Kidney capillary endothelial cell (primary cell): ENCODE measurements at regions not wholly inside any gene's neighbourhood (a gene's known extent, or its start where the extent isn't known, plus 50 kb on each side); places are given as distances from the start of the nearest gene placed in this dataset.

Experiments used
- DNase-seq: peaks from one replicate; pipeline ENCODE4 v3.0.0-alpha.2; 2018; ENCODE audit warnings: low spot score

DNA sequence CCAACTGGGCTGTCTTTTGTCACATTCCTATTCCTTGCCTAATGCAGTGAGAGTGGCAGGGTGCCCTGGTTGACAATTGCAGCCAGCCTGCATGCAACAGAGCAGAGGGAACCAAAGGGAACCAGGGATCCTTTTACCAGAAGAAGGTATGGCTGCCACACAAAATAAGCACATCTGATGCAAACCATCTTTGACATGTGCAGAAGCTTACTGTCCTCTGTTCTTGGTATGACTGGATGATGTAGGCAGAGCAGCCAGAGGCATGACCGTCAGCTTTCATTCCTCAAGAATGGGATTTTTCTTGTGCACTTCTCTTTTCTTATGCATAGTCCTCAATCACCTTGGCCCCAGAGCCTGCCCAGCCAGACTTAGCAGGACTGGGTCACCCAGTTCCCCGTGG is 116.1 kb downstream of the UQCRFS1 start:
- DNase-seq = no peak

- no peak for DNase-seq
Measured at GRCh38 chr19:29093553-29093908, 119.4 kb downstream of the UQCRFS1 start.

- no peak for DNase-seq
Measured at GRCh38 chr19:29092712-29093552, 120.0 kb downstream of the UQCRFS1 start.

DNA sequence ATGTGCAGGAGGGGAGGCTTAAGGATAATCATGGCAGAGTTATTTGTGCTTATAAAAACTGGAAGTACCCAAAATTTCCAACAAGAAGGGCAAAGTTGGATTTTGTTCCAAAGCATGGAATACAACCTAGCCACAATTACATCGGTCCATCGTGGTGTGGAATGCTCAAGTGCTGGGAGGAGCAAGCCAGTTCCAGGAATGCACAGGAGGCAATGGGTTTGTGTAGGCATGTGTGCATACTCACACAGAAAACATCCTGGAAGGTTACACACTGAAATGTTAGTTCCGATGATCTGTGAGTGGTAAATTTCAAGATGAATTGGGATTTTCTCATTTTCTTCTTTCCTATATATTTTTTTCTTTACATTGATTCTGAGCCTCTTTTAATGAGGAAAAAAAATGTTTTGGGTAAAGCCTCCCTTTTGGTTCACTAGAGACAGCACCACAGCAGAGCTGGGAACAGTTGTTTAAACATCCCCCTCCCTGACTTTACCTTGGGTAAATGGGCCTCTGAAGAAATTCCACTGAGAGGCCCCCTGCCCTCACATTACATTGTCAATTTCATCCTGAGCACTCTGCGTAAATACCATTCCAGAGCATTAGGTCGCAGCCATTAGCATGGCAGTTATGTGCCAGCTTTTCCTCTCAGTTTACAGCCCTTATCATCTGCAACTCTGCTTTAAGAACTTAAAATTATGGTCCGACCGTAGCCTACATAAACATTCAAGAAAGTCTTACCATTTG is 122.0 kb downstream of the UQCRFS1 start:
- no peak for DNase-seq

DNA sequence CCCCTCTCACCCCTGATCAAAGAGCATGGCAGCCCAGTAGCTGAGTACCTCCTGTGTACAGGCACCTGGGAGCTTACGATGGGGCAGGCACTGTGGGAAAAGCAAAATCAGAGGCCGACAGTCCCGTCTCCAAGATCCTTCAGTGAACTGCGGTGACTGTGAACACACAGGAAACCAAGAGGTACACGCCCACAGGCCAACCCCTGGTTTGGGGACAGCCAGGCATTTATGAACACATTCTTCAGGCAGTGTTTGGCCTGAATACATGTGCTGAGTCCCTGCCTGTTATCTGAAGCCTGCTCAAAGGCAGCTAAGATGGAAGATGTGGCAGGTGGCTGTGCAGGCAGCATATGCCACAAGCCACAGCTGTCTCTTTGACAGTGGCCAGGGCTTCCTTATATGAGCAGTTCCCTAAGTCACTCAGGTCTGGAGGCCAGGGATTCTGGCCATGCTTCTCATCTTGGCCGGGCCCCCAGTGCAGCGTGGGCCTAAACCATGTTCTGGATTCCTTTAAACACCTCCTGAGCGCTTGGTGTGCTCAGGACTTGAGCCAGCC is 123.6 kb downstream of the UQCRFS1 start:
- no peak for DNase-seq

DNA sequence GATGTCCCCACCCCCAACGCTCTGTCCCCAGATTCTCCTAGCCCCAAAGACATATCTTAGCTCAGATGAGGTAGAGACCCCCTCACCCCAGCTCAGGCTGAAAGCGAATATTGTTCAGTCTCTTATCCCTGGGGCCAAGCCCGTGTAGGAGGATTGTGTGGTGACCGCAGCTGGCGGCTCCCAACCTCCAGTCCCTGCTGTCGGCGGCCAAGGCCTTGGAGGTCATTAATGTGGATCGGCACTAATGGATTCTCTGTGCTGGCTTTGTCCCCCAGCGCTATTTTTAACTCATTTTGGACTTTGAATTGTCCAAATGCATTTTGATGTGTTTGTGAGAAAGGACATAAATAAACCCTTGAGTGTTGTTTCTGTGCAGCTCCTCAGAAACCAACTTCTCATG is 124.2 kb downstream of the UQCRFS1 start:
- DNase-seq = no peak

GRCh38 chr19:29086646-29087045 is 126.3 kb downstream of the UQCRFS1 start:
- DNase-seq = no peak

DNA sequence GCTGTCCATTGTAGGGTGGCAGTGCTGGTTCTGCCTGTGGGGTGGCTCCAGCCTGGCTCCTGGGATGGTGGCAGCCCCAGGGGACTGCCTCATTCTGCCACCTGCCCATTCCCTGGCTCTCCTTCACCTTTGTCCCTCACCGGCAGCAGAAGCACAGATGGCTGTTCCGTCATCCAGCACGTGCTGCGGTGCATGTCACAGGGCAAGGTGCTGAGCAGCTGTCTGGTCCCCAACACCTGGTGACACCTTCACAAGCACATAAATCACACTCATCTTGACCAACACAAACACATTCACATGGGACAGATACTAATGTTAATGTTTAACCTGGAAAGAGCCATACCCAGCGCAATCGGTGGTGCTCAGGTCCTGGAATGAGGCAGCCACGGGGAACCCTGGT is 126.8 kb downstream of the UQCRFS1 start:
- no peak for DNase-seq

DNA sequence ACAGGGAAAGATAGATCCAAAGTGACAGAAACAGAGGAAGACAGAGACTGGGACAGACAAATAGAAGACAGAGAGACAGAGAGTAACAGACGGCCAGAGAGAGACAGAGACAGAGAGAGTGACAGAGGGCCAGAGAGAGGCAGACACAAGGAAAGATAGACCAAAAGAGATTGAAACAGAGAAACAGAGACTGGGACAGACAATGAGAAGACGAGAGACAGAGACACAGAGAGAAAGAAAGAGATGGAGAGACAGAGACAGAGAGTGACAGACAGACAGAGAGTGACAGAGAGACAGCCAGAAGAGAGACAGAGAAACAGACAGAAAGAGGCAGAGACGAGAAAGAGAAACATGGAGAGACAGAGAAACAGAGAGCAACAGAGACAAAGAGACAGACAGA is 127.3 kb downstream of the UQCRFS1 start:
- no peak for DNase-seq

DNA sequence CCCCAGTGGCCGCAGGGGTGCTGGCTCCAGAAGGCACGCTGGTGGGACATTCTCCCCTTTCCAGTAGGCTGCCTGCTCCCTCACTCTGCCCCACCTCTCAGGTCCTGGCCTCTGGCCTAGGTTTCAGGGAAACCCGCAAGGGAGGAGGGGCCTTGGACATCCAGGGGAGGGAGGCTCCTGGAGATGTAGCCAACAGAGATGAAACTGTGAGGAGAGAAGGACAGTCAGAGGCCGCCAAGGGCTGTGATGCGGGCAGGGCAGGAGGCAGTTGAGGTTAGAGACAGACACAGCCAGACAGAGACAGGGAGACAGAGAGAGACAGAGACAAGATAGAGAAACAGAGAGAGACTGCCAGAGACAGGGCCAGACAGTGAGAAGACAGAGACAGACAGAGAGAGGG is 127.7 kb downstream of the UQCRFS1 start:
- no peak for DNase-seq

DNA sequence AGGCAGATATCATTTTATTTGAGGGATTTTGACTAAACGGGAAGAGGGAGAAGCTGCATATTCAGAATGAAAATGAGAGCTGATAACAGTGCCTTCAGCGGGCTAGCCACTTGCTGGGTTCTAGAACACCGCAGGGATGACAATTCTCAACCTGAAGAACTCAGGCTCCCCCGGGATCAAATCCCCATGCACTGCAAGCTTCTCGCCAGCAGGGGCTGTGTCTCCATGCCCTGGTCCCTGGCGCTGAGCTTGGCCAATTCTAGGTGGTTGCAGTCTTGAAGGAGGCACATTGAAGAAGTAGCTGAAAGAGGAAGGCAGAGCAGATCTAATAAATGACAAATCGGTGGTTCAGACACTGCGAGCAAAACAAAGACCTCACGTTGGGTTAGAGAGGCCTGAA is 128.7 kb downstream of the UQCRFS1 start:
- no peak for DNase-seq

GRCh38 chr19:29083863-29084262 is 129.1 kb downstream of the UQCRFS1 start:
- no peak for DNase-seq

- DNase-seq = no peak
Measured at GRCh38 chr19:29079356-29080032, 133.5 kb downstream of the UQCRFS1 start.

GRCh38 chr19:29076963-29077362 is 136.0 kb downstream of the UQCRFS1 start:
- no peak for DNase-seq

GRCh38 chr19:29076161-29076560 is 136.8 kb downstream of the UQCRFS1 start:
- no peak for DNase-seq

DNA sequence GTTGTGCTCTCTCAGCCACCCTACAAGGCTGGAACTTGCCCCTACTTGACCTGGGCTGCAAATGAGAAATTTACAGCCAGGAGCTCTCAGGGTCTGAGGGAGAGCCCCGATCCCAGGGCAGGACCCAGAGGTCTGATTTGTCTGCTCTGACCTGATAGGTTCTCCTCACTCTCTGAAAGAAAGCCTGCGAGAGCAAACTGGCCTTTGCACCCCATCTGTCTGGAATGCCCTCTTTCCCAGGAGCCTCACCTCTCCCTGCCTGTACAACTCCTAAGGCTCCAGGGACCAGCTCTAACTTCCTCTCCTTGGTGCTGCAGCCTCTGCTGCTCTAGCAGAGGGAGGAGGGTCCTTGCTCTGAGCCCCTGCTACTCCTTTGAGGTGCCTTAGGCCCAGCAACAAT is 137.8 kb downstream of the UQCRFS1 start:
- no peak for DNase-seq

- DNase-seq = no peak
Measured at GRCh38 chr19:29074579-29074978, 138.4 kb downstream of the UQCRFS1 start.

DNA sequence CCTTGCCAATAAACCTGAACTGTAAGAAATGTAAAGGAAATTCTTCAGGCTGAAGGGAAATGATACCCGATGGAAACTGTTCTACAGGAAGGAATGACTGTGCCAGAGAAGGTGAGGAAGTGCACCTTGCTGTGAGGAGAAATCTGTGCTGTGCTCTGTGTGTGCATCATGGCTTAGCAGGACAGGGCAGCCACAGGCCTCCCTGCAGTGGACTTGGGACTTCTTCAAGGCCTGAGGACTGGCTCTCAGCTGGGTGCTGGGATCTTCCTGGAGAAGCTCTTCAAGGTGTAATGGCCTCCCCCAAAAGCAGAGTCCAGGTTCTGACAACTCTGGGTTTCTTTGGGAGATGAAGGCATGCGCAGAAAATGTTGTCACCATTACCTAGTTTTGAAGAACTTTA is 145.1 kb downstream of the UQCRFS1 start:
- DNase-seq = no peak

GRCh38 chr19:29062475-29063435 is 150.2 kb downstream of the UQCRFS1 start:
- no peak for DNase-seq

DNA sequence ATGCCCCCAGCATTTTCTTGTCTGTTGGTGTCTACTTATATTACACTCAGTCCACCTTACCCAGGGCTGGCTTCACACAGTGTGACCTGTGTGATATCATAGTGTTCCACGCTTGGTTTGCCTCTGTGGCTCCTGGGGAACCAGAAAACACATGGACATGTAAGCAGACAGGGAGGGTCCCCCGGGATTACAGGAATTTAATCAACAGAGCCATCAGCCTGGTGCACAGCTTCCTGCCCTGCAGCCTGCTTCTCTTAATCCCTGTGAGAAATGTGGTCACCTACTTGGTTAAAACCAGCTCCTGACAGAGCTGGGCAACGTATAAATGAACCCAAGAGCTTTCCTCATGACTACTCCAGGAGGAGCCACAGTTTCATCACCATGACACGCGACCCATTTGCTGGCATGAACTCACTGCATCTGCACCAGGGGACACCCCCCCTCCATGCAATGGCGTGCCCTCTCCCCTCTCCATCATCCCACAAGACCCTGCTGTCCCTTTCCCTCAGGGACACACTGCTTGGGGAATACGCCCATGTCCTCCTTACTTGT is 152.1 kb downstream of the UQCRFS1 start:
- DNase-seq = no peak

DNA sequence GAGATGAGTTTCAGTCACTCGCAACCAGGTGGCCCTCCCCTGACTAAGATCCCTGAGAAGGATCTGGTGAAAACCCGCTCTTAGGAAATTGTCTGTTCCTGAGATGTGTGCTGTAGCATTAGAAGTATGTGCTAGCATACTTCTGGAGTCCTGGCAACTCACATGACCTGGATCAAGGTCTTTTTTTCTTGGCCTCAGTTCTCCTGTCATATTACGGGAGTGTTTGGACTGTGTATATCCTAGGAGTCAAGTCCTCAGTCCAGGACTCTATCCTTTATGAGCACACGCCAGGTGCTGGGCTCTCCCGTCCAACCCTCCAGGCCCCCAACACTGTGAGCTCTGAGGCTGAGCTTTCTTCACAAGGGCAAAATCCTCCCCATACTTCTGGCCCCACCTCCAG is 156.4 kb downstream of the UQCRFS1 start:
- no peak for DNase-seq
